Adipose tissue (tissue), 3 donors: ENCODE measurements at regions not wholly inside any gene's neighbourhood (a gene's known extent, or its start where the extent isn't known, plus 50 kb on each side); places are given as distances from the start of the nearest gene placed in this dataset.
"Not testable (repeated sequence)": the region's sequence is repeated elsewhere in the genome, so short reads cannot be mapped to it uniquely, and the experiment has no call there.

ENCODE experiments used
- H3K27ac ChIP-seq: one replicate; pipeline ENCODE4 v1.5.1; 2013; ENCODE audit warnings: low read depth, low read length
- WGBS, 3 donors: extraction: QIAGEN DNeasy Blood & Tissue Kit; methylation state at CpG; one replicate each; pipeline ENCODE4 v1.1.7; 2013; 5-methylcytosine and 5-hydroxymethylcytosine counted together
- donor health status: healthy with polysubstance abuse.
- donor health status: Bipolar disorder and iron deficiency.
- donor health status: healthy.

DNA sequence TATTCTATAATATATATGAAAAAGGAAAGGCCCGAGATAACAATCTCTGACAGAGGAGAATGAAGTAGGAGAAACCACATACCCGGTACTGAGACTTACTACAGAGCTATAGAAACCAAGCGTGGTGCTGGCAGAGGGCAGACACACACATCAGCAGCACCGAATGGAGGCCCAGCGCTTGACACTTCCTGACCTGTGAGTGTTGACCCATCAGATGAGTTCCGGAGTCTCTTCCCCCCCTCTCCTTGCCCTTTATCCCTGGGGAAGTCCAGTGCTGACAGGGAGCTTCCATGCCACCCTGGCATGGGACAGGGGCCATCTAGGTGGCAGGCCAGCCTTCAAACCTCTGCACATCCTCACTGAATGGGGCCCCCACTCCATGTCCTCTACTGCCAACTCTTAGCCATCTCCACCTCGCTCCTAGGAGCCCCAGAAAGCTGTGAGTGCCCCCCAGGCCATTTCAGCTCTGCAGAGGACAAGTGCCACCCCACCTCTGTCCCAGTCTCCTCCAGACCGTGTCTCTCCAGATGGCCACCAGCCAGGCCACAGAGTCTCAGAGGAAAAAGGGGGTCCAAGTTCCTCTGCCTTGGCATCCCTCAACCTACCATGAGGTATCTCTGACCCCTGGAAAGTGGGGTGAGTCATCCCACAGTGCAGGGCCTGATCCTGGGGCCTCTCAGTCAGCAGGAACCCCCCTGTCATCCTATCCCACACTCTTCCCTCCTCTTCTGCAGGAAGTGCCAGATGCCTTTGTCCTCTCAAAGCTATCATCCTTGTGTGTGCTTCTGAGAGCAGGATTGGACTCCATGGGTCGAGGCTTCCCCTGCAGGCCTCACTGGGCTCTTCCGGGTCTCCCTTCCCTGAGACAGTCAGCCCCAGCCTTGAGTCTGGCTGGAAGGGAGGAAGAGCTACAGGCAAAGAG lies 116.5 kb upstream of the ALDH1A3 start:
- 64 to 73% (median 70%) methylated on average over 10 of the region's 10 CpGs for WGBS, 3 donors
- H3K27ac ChIP-seq: no peak overlapping the region

DNA sequence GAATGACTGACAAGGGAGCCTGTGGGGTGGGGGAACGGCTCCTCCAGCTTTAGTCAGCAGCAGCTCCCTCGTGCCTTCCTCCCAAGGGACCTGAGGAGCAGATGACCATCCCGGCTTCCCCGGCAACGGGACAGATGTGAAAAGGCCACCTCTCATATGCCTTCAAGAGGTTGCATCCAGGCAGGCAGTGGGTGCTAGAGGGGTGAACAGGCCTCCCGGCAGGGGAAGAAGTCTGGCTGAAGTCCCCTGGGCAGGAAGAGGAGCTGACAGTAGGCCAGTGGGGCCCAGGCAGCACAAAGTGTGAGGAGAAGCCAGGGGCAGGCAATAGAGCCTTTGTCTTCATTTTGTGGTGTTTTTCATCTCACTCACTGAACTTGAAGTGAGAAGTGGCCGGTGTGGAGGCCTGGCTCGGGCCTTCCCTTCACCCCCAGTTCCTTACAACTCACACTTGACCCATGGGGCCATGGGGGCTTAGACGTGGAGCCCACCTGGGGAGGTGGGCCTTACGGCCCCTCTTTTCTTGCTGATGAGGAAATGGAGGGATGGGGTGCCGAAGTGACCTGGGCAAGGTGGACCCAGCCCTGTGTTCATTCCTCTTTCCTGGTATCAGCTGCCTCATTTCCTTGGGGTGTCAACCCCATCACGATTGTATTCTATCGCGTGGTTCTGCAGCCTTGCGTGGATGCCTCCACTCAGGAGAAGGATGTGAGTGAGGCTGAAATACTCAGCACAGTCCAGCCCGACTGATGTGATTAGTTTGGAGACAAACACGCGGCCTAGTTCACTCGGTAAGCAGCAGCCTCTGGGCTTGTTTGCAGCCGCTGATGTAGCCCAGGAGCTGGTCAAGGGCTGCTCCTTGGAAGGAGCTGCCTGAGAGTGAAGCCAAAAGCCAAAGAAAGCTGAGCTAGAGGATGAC lies 115.5 kb upstream of the ALDH1A3 start:
- H3K27ac ChIP-seq: no peak overlapping the region

DNA sequence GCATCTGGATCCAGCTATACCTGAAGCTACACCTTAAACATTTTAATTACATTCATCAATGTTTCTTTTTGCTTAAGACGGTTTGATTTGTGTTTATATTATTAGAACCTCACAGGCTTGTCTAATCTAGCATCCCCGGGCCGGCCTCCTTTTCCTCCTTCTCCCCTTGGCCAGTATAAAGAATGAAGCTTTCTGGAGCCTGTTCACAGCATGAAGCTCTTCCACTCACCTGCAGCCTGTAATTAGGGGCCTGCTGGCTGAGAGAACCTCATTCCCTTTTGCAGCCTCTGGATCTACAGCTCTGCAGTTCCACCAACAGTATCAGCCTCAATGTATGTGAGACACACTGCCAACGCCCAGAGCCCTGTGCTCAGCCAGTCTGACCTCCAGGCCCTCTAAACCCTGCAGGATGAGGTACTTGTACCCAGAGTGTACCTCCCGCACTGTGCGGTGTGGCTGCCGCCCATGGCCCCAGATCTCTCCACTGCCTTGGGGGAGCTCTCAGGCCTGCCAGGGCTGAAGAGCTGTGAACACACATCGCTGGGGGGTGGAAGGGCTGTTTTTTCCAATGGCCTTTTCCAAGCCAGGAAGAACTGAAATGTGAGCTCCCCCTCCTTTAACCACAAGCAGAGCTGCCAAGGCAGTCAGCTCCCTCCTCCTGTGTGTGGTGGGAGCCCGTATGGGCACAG lies 114.7 kb upstream of the ALDH1A3 start:
- H3K27ac ChIP-seq: no peak overlapping the region
- 62 to 76% (median 69%) methylated on average over 9 of the region's 9 CpGs for WGBS, 3 donors

More for the DNA sequence above, 115.5 kb upstream of the ALDH1A3 start:
- WGBS, 3 donors: 77 to 83% (median 80%) methylated on average over 20 of the region's 20 CpGs

DNA sequence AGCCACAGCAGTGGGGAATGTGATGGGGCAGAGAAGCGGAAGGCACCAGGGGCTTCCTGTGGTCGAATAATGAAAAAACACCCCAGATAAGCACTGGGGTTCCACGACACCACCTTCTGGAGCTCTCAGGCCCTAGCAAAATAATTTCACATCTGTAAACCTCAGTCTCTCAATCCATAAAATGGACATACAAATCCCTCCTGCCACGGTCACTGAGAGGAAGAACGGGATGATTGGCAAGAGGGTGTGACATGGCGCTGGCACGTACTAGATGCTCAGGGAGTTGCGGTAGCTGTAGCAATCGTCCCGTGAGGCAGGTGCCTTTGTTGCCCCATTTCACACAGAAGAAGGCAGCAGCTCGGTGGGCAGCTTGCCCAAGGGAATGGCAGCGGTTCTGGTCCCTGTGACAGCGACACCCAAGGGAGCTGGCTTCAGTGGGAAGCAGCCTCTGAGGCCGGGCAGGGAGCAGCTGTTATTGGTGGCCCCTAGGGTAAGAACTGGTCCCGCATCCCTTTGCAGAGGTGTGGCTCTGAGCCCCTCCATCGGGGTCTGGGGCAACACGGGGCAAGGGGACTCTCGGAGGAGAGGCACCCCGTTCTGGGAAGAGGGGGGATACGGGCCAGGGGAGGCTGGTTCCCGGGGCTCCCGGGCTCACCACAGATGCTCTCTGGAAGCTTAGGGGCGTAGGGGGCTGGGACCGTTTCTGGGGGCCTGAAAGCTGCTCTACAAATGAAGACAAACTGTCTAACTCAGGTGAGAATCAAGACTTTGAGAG lies 114.0 kb upstream of the ALDH1A3 start:
- 72 to 80% (median 72%) methylated on average over 24 of the region's 24 CpGs for WGBS, 3 donors
- H3K27ac ChIP-seq: no peak overlapping the region

DNA sequence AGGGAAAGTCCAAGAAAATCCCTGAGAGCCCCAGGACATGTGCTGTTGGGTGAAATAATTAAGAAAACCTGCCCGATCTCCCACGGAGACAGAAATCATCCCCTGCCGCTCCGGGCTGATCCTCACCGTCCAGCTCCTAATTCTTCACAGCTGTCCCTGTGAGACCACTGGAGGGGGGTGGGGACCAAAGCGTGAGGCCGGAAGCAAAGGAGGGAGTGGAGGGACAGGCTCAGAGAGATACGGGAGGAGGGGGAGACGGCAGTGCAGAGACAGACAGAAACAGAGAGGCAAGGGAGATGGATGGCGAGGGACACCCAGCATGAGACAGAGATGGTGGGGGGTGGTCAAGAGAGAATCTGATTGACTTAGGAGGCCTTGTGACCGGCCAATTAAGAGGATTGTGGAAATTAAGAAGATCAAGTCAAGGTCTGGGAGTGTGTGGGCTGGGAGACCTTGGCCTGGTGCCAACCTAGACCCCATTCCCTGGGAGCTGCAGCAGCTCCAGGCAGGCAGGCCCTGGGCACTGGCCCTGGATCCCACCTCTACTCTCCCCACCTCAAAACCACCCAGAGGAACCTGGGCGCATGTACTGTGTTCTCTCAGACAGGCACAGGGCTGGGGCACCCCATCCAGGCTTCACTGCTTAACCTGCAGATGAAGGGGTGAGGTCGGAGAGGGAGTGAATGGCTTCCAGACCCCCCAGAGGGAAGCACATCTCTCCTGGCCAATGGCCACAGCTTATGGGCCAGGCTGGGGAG lies 113.2 kb upstream of the ALDH1A3 start:
- WGBS, 3 donors: 42 to 51% (median 49%) methylated on average over 12 to 13 of the region's 13 CpGs

DNA sequence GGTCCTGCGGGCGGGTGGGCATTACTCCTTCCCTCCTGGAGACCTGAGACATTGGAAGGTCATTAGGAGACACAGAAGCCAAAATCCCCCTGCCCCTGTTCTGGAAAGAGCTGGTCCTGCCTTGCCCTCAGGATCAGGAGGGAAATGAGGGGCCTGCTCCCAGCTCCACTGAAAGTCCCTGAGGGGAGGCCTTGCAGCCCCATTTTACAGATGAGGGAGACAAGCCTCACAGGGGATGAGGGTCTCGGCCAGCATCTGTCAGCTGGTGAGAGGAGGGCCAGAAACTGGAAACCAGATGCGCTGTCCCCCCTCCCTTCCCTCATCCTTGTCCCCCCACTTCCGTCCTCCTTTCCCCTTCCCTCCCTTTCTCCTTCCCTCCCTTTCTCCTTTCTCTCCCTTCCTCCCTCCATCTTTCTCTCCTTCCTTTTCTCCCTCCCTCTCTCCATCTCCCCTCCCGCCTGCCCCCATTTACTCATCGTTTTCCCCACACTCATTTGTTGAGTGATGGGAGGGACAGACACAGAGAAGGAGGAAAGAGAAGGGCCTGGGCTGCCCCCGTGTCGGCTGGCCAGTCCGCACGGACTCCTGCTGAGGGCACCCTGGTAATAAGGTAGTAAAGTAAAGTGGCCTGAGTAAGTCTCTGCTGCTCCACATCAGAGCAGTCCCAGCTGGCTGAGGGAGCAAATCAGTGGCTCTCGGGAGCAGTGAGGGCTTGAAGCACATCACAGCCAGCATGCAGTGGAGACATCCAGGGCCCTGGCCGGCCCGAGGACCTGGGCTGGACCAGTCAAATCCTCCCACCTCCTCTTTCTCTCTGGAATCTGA lies 112.4 kb upstream of the ALDH1A3 start:
- no peak overlapping the region for H3K27ac ChIP-seq
- WGBS, 3 donors: 78 to 90% (median 88%) methylated on average over 14 of the region's 14 CpGs

More for the DNA sequence above, 113.2 kb upstream of the ALDH1A3 start:
- no peak overlapping the region for H3K27ac ChIP-seq

DNA sequence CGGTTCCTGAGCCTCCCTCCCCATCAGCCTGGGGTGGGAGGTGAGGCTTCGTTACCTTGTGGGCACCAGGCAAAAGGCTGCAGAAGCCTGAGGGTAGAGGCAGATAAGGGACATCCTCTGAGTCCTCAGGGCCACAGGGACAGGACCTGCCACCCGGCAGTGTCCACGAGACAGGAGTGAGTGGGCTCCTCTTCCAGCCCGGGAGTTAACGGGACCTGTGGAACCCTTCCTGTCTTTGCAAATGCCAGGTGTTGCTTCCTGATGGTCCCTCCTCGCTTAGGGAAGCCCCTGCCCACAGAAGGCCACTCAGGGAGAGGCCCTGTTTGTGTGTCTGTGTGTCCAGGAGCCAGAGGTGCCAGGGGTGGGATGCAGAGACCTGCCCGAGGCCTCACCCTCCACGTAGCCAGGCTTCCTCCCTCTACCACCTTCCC lies 111.1 kb upstream of the ALDH1A3 start:
- WGBS, 3 donors: 87 to 90% (median 89%) methylated on average over 9 of the region's 9 CpGs
- no peak overlapping the region for H3K27ac ChIP-seq

DNA sequence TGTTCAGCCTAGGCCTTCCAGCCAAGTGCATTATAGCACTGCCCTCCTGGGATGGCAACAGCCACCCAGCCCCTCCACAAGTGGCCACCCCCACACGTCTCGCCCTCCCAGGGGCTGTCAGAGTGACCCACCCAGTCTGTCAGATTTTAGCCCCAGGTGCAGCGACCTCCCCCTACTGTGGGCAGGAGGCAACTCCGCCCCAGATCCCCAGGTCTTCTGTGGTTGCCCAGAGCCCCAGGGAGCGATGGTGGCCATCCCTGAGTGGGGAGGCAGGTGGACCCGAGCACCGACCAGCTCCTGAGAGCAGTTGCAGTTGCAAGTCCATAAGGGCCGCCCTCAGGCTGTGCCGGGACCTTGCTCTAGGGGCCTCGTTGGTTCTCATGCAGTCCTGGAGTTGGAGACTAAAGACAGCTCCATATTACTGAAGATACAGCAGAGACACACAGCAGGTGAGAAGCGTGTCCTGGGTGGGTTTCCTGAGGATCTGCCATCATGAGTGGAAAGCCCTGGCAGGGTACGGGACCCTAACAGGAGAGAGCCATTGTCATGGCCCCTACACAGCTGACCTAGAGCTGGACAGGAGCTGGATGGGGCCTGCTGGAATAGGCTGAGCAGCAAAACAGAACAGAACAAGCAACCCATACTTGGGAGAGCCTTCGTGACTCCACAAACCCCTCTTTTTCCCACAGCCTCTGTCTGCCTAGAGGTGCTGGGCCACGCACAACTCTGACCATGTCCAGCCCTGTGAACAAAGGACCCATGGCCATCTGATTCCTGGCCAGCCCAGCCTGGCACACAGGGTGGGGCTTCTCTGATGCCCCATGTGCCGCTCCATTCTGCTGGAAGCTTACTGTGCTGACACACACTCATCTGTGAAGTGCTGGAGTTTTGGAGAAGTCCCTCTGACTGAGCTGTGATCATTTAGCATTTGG lies 110.3 kb upstream of the ALDH1A3 start:
- 90 to 93% (median 91%) methylated on average over 15 of the region's 15 CpGs for WGBS, 3 donors

DNA sequence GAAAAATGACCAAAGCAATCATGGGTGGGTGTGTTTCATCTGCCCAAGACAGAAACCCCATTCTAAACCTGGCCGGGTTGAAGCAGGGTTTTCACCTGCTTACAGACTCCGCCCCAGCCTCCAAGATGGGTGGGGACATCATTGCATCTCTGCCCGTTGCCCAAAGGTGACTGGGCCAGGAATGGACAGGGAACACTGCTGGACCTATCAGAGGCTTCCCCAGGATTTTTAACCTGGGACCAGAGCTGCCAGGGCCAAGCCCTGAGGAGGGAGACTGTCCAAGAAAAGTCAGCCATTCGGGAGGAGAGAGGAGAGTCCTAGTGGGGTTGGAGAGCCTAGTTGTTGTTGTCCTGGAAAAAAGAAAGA lies 109.7 kb upstream of the ALDH1A3 start:
- H3K27ac ChIP-seq: no peak overlapping the region
- WGBS, 3 donors: 81 to 85% (median 81%) methylated on average over 4 of the region's 4 CpGs

More for the DNA sequence above, 110.3 kb upstream of the ALDH1A3 start:
- no peak overlapping the region for H3K27ac ChIP-seq

DNA sequence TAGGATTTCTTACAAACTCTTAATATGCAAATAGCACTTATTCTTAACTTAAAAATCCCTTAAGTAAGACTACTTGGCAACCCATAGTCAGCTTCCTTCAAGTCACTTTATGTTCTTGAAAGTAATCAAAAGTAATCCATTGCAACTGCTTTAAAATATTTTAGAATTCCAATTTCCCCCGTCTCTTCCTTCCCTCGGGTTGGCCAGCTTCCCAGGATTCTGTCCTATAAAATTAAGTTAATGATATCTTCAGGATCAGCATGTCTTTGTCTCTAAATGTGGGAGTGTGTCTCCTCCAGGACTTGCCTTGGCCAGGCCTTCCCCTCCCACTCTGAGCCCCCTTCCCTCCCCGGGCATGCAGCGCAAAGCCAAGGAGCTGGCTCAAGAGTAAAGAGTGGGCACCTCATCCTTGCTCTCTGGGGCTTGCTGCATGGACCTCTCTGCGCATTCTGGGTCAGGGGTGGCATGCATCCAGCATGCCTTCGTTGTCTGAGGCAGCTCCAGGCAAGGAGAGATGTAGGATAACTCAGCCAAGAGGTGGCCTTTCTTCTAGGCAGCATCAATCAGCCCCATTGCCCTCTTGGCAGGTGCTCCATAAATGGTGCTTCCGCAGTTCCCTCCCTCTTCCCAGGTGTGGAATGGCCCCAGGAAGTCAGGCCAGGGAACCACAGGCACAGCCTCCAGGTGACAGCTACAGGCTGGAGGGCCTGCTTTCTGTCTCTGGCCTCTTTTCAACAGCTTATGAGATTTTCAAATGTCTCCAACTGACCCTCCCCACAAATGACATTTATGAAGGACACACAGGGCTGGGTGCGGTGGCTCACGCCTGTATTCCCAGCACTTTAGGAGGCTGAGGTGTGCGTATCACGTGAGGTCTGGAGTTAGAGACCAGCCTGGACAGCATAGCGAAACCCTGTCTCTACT lies 108.7 kb upstream of the ALDH1A3 start:
- H3K27ac ChIP-seq: no peak overlapping the region
- 68 to 75% (median 71%) methylated on average over 12 of the region's 12 CpGs for WGBS, 3 donors

DNA sequence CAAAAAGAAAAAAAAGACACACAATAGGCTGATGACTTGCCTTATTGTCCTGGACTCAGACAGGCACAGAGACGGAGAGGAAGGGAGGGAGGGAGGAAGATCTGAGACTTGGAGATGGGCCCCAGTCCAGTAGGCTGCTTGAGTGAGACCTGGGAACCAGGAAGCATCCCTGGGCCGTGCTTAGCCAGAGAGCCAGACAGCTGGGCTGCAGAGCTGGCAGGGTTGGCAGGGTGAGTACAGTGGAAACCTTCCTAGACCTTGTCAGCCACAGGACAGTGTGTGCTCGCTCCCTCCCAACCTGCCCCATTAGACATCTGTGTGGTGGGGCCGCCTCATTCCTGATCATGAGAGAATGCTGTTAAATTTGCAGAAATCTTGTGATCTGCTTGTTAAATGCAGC lies 107.9 kb upstream of the ALDH1A3 start:
- H3K27ac ChIP-seq: no peak overlapping the region
- 63 to 69% (median 68%) methylated on average over 4 of the region's 4 CpGs for WGBS, 3 donors

DNA sequence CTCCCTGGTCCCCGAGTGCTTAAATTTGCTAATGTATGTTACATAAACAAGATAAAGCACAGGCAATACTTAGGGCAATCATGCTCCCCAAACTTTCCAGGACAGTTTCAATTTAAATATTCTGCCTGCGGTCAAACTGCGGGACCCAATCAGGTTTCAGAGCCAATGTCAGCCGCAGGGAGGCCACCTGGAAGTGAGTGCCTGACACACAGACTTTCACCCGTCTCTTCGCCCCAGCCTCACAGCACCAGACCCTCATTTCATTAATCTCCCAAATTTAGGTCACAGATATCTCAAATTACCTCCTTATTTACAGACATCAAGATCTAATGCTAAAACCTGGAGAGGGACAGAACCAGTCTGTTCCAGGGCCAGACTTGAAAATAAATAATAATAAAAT lies 107.2 kb upstream of the ALDH1A3 start:
- 88 to 94% (median 94%) methylated on average over 6 of the region's 6 CpGs for WGBS, 3 donors
- no peak overlapping the region for H3K27ac ChIP-seq

DNA sequence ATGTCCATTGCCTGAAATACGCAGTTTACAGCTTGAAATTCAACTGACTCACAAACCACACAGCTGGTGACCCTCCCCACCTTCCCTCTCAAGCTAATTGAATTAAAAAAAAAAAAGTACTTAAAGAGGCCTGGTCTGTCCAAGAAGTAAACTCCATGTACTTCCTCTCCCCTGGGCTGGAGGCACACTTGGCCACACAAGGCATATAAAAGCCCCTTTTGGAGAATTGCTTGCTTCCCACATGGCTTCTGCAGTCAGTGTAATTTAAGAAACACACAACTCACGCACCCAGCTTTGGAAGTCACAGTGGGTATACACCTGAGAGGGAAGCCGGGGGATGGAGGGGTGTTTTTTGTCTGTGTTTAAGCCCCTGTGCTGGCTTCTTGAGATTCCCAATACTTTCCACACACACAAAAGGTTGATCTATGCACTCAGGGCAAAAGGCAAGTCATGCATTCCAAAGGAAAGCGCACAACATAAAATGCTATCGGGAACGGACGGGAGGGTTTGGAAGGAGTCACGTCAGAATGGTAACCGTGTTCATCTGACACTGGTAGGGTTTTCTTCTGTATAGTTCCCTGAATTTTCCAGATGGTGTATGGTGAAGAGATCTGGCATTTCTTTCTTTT lies 106.6 kb upstream of the ALDH1A3 start:
- H3K27ac ChIP-seq: no peak overlapping the region
- 78 to 90% (median 90%) methylated on average over 9 of the region's 9 CpGs for WGBS, 3 donors

DNA sequence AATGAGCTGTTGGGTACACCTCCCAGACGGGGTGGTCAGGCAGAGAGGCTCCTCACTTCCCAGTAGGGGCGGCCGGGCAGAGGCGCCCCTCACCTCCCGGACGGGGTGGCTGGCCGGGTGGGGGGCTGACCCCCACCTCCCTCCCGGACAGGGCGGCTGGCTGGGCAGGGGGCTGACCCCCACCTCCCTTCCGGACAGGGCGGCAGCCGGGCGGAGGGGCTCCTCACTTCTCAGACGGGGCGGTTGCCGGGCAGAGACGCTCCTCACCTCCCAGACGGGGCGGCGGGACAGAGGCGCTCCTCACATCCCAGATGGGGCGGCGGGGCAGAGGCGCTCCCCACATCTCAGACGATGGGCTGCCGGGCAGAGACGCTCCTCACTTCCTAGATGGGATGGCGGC lies 105.6 kb upstream of the ALDH1A3 start:
- not testable (repeated sequence) for H3K27ac ChIP-seq
- 94 to 96% (median 96%) methylated on average over 16 to 24 of the region's 28 CpGs for WGBS, 3 donors
